A673 (cell line): ENCODE measurements at regions not wholly inside any gene's neighbourhood (a gene's known extent, or its start where the extent isn't known, plus 50 kb on each side); places are given as distances from the start of the nearest gene placed in this dataset.

Source experiments
- BruUV-seq: library from RNA; stranded (reverse); fragments of 400-500 nt; replicated peaks from 2 replicates; lab custom pipeline; 2021; lab: Mats Ljungman, UMichigan
- CTCF ChIA-PET: fragments of 300-600 bp; sonication (Branson Sonifier 250); formaldehyde crosslinking; loops from one replicate; lab custom pipeline; 2022; ENCODE audit warnings: antibody characterized with exemption; lab: Charles Lee
- POLR2A ChIA-PET: fragments of 300-600 bp; sonication (Branson Sonifier 250); formaldehyde crosslinking; loops from one replicate; lab custom pipeline; 2022; ENCODE audit warnings: antibody characterized with exemption; ENCODE audit not compliant: low non-redundant PET; lab: Charles Lee
- DNase-seq: peaks from one replicate; pipeline ENCODE4 v3.0.0-alpha.2; 2015; ENCODE audit warnings: low spot score
- H3K27ac ChIP-seq: fragments of 200-600 bp; sonication (generic); 2 replicates; pipeline ENCODE4 v1.5.1; 2016; ENCODE audit warnings: mixed run types, low read depth, mild to moderate bottlenecking, mixed read lengths, antibody characterized with exemption, low read length; ENCODE audit not compliant: poor library complexity, severe bottlenecking
- H3K27me3 ChIP-seq: fragments of 200-600 bp; sonication (generic); replicated peaks from 2 replicates; pipeline ENCODE4 v1.6.1; 2017; ENCODE audit warnings: mixed run types, low read depth, mild to moderate bottlenecking, mixed read lengths, antibody characterized with exemption, low read length; ENCODE audit not compliant: insufficient read depth, poor library complexity
- H3K36me3 ChIP-seq: fragments of 200-600 bp; sonication (generic); 2 replicates; pipeline ENCODE4 v1.6.1; 2016; ENCODE audit warnings: mixed run types, mild to moderate bottlenecking, mixed read lengths, antibody characterized with exemption, low read length; ENCODE audit not compliant: insufficient read depth, poor library complexity, severe bottlenecking
- H3K4me1 ChIP-seq: fragments of 200-600 bp; sonication (generic); 2 replicates; pipeline ENCODE4 v1.6.1; 2017; ENCODE audit warnings: mixed run types, mild to moderate bottlenecking, mixed read lengths, antibody characterized with exemption, low read length; ENCODE audit not compliant: insufficient read depth, poor library complexity, severe bottlenecking
- H3K4me3 ChIP-seq: fragments of 200-600 bp; sonication (generic); 2 replicates; pipeline ENCODE4 v1.5.1; 2016; ENCODE audit warnings: low read depth, mixed run types, mild to moderate bottlenecking, mixed read lengths, low read length; ENCODE audit not compliant: poor library complexity, severe bottlenecking
- H3K9me3 ChIP-seq: fragments of 200-600 bp; sonication (generic); 2 replicates; pipeline ENCODE4 v1.6.1; 2016; ENCODE audit warnings: mixed run types, low read depth, mild to moderate bottlenecking, mixed read lengths, antibody characterized with exemption, low read length; ENCODE audit not compliant: poor library complexity, severe bottlenecking
- CTCF ChIP-seq: fragments of 300-800, 200-600 bp; sonication (generic); conservative IDR thresholded peaks from 2 replicates; pipeline ENCODE4 v1.5.1; 2017; ENCODE audit warnings: low read depth, mild to moderate bottlenecking, antibody characterized with exemption, low read length, moderate library complexity, mixed read lengths
- EZH2 ChIP-seq: fragments of 200-600 bp; sonication (generic); IDR thresholded peaks from 2 replicates; pipeline ENCODE4 v1.6.1; 2017; ENCODE audit warnings: borderline replicate concordance, low read depth, mild to moderate bottlenecking, mixed read lengths, antibody characterized with exemption, low read length; ENCODE audit not compliant: poor library complexity, severe bottlenecking
- intact Hi-C: fragments of 100-400 bp; cut with micrococcal nuclease; formaldehyde crosslinking; loops from one replicate; pipeline ENCODE4 v1.10.0; 2022; ENCODE audit not compliant: unreplicated experiment

GRCh38 chr4:188206783-188207182, 67.5 kb downstream of the TRIML1 start:
- Histone ChIP-seq H3K27me3 (no peaks in the 10 kb centered on the region), H3K27ac (no peak overlapping the region), H3K4me3 (no peak overlapping the region), H3K36me3 (no peaks in the 10 kb centered on the region), H3K9me3 (no peaks in the 10 kb centered on the region), H3K4me1 (no peaks in the 10 kb centered on the region)
- BruUV-seq = no TSS peak
- CTCF ChIA-PET = no interaction called here
- DNase-seq = no peak
- POLR2A ChIA-PET = no interaction called here
- TF ChIP-seq EZH2 (no peak), CTCF (no peak)
- intact Hi-C loops = no loop called here

- DNase-seq = no peak
- ChIA-PET CTCF (no interaction called here), POLR2A (no interaction called here)
- H3K9me3 ChIP-seq = no peaks in the 10 kb centered on the region
- H3K36me3 ChIP-seq = no peaks in the 10 kb centered on the region
- intact Hi-C loops = no loop called here
- no peaks in the 10 kb centered on the region for H3K4me1 ChIP-seq
- no peak overlapping the region for H3K4me3 ChIP-seq
- H3K27ac ChIP-seq = no peak overlapping the region
- TF ChIP-seq CTCF (no peak), EZH2 (no peak)
- H3K27me3 ChIP-seq = peaks cover 10% of the 10 kb centered on the region
- no TSS peak for BruUV-seq
These were observed 75.6 kb downstream of the TRIML1 start for GRCh38 chr4:188214861-188215260.

DNA sequence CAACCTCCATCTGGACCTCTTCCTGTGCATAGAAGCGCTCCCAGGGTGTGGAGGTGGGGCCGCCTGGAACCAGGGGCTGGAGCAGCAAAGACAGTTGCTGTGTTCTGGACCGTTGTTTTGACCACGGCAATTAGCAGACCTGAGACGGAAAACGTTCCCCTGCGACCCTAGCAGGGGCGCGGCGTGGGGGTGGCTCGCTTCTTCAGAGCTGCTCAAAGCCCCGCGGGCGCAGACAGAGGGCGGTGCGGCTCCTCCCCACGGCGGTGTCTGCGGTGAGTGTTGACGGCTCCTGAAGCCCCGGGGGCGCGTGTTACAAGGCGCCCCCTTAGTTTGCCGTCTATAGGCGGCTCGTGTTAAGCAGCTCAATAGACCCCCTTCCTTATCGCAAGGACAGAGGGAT, 79.2 kb downstream of the TRIML1 start:
- intact Hi-C loops = no loop called here
- Histone ChIP-seq H3K4me3 (no peak overlapping the region), H3K4me1 (no peaks in the 10 kb centered on the region), H3K27me3 (peaks cover 10% of the 10 kb centered on the region), H3K36me3 (no peaks in the 10 kb centered on the region), H3K27ac (no peak overlapping the region), H3K9me3 (no peaks in the 10 kb centered on the region)
- no peak for TF ChIP-seq CTCF
- TF ChIP-seq EZH2 = no peak
- BruUV-seq = no TSS peak
- ChIA-PET CTCF (no interaction called here), POLR2A (no interaction called here)
- DNase-seq = no peak
